Loucy (cell line): ENCODE measurements at regions not wholly inside any gene's neighbourhood (a gene's known extent, or its start where the extent isn't known, plus 50 kb on each side); places are given as distances from the start of the nearest gene placed in this dataset.
"Not testable (repeated sequence)": the region's sequence is repeated elsewhere in the genome, so short reads cannot be mapped to it uniquely, and the experiment has no call there.

ENCODE experiments used
- H2AFZ ChIP-seq: fragments of 200-600 bp; sonication (generic); 2 replicates; pipeline ENCODE4 v1.6.0; 2016; ENCODE audit warnings: antibody characterized with exemption, mild to moderate bottlenecking, low read length, moderate library complexity
- H3F3A ChIP-seq: fragments of 200-600 bp; 2 replicates; pipeline ENCODE4 v1.6.0; 2016; ENCODE audit warnings: antibody characterized with exemption, low read depth, mild to moderate bottlenecking
- H3K27me3 ChIP-seq: fragments of 200-600 bp; sonication (generic); 2 replicates; pipeline ENCODE4 v1.6.1; 2014; ENCODE audit warnings: low read length, mild to moderate bottlenecking; ENCODE audit not compliant: insufficient read depth, poor library complexity, severe bottlenecking
- H3K36me3 ChIP-seq: fragments of 200-600 bp; sonication (generic); 2 replicates; pipeline ENCODE4 v1.6.1; 2016; ENCODE audit warnings: low read length; ENCODE audit not compliant: insufficient read depth
- H3K4me1 ChIP-seq: fragments of 200-600 bp; sonication (generic); 2 replicates; pipeline ENCODE4 v1.5.1; 2014; ENCODE audit warnings: low read length, mild to moderate bottlenecking; ENCODE audit not compliant: insufficient read depth, poor library complexity, severe bottlenecking
- H3K4me2 ChIP-seq: fragments of 200-600 bp; sonication (generic); 2 replicates; pipeline ENCODE4 v1.6.0; 2014; ENCODE audit warnings: antibody characterized with exemption, low read length, low read depth, mild to moderate bottlenecking; ENCODE audit not compliant: poor library complexity, severe bottlenecking
- H3K4me3 ChIP-seq: fragments of 200-600 bp; sonication (generic); 2 replicates; pipeline ENCODE4 v1.5.1; 2014; ENCODE audit warnings: low read length, mild to moderate bottlenecking, mixed read lengths; ENCODE audit not compliant: poor library complexity, severe bottlenecking
- H3K79me2 ChIP-seq: fragments of 200-600 bp; sonication (generic); 2 replicates; pipeline ENCODE4 v1.6.1; 2014; ENCODE audit warnings: low read length; ENCODE audit not compliant: insufficient read depth
- H3K9ac ChIP-seq: fragments of 200-600 bp; sonication (generic); 2 replicates; pipeline ENCODE4 v1.6.0; 2014; ENCODE audit warnings: mild to moderate bottlenecking, low read depth, low read length, moderate library complexity; ENCODE audit not compliant: poor library complexity, severe bottlenecking
- H3K9me2 ChIP-seq: fragments of 200-600 bp; sonication (generic); replicated peaks from 2 replicates; pipeline ENCODE4 v1.6.1; 2016; ENCODE audit warnings: low read depth, low read length, mixed read lengths
- H3K9me3 ChIP-seq: fragments of 200-600 bp; sonication (generic); 2 replicates; pipeline ENCODE4 v1.6.1; 2014; ENCODE audit warnings: mild to moderate bottlenecking, antibody characterized with exemption, low read length, low read depth; ENCODE audit not compliant: insufficient read depth
- H4K20me1 ChIP-seq: fragments of 200-600 bp; sonication (generic); 2 replicates; pipeline ENCODE4 v1.6.0; 2014; ENCODE audit warnings: antibody characterized with exemption, low read length, mild to moderate bottlenecking; ENCODE audit not compliant: insufficient read depth, poor library complexity, severe bottlenecking
- CTCF ChIP-seq: fragments of 200-600 bp; sonication (generic); conservative IDR thresholded peaks from 2 replicates; pipeline ENCODE4 v1.5.1; 2014; ENCODE audit warnings: mild to moderate bottlenecking, antibody characterized with exemption, low read length
- EZH2phosphoT487 ChIP-seq: fragments of 200-600 bp; IDR thresholded peaks from 2 replicates; pipeline ENCODE4 v1.6.1; 2018; ENCODE audit warnings: antibody characterized with exemption, mild to moderate bottlenecking, moderate library complexity, borderline replicate concordance

GRCh38 chr12:131434208-131435125 is 276.4 kb upstream of the SFSWAP start:
- TF ChIP-seq EZH2phosphoT487 (no peak), CTCF (no peak)
- no peak overlapping the region for H3K4me2 ChIP-seq

GRCh38 chr12:131436922-131437705 is 273.8 kb upstream of the SFSWAP start:
- Histone ChIP-seq H3K4me2 (no peak overlapping the region), H3K27me3 (no peaks in the 10 kb centered on the region), H4K20me1 (no peaks in the 10 kb centered on the region), H3K9me2 (no peaks in the 10 kb centered on the region), H3K9ac (no peak overlapping the region), H3K4me1 (no peaks in the 10 kb centered on the region), H3K9me3 (no peaks in the 10 kb centered on the region), H2AFZ (no peak overlapping the region; the same call in 1 of the 2 replicates), H3F3A (no peaks in the 10 kb centered on the region), H3K36me3 (no peaks in the 10 kb centered on the region), H3K79me2 (no peaks in the 10 kb centered on the region), H3K4me3 (no peak overlapping the region)
- TF ChIP-seq EZH2phosphoT487 (no peak), CTCF (no peak)

More at GRCh38 chr12:131434208-131435125, 276.4 kb upstream of the SFSWAP start:
- H2AFZ ChIP-seq, result no peak overlapping the region
- H3K4me1 ChIP-seq, result no peaks in the 10 kb centered on the region
- H3K9me2 ChIP-seq, result no peaks in the 10 kb centered on the region
- H3K9ac ChIP-seq, result no peak overlapping the region
- no peaks in the 10 kb centered on the region for H3K36me3 ChIP-seq
- no peaks in the 10 kb centered on the region for H4K20me1 ChIP-seq
- no peak overlapping the region for H3K4me3 ChIP-seq
- no peaks in the 10 kb centered on the region for H3K9me3 ChIP-seq
- no peaks in the 10 kb centered on the region for H3F3A ChIP-seq
- no peaks in the 10 kb centered on the region for H3K27me3 ChIP-seq
- H3K79me2 ChIP-seq, result no peaks in the 10 kb centered on the region

- no peak overlapping the region for H2AFZ ChIP-seq
- no peaks in the 10 kb centered on the region for H3K79me2 ChIP-seq
- no peak for TF ChIP-seq EZH2phosphoT487
- H3K9me3 ChIP-seq, result no peaks in the 10 kb centered on the region
- H3K4me1 ChIP-seq, result no peaks in the 10 kb centered on the region
- no peaks in the 10 kb centered on the region for H3K27me3 ChIP-seq
- H3K9me2 ChIP-seq, result no peaks in the 10 kb centered on the region
- no peaks in the 10 kb centered on the region for H4K20me1 ChIP-seq
- H3K4me2 ChIP-seq, result no peak overlapping the region
- no peaks in the 10 kb centered on the region for H3K36me3 ChIP-seq
- no peaks in the 10 kb centered on the region for H3F3A ChIP-seq
- no peak overlapping the region for H3K4me3 ChIP-seq
- no peak overlapping the region for H3K9ac ChIP-seq
Measured at GRCh38 chr12:131437706-131438492, 273.0 kb upstream of the SFSWAP start.

- H3K4me2 ChIP-seq, H2AFZ ChIP-seq, H3K4me1 ChIP-seq, H3F3A ChIP-seq, H3K9me2 ChIP-seq, H3K27me3 ChIP-seq, H3K9ac ChIP-seq, H3K79me2 ChIP-seq, H3K36me3 ChIP-seq, H3K9me3 ChIP-seq, H4K20me1 ChIP-seq, H3K4me3 ChIP-seq: not testable (repeated sequence)
Measured at GRCh38 chr12:131438493-131438835, 272.4 kb upstream of the SFSWAP start.
